HG02981 (cell line): ENCODE measurements at regions not wholly inside any gene's neighbourhood (a gene's known extent, or its start where the extent isn't known, plus 50 kb on each side); places are given as distances from the start of the nearest gene placed in this dataset.
A peak's percentile ranks its signal among the peaks of the same experiment; 100 is the strongest.
"Not testable (repeated sequence)": the region's sequence is repeated elsewhere in the genome, so short reads cannot be mapped to it uniquely, and the experiment has no call there.

Experiments
- ATAC-seq: cut with Tn5 transposase; IDR thresholded peaks from one replicate; pipeline ENCODE4 v1.9.1; 2021; ENCODE audit warnings: mild to moderate bottlenecking, moderate library complexity; ENCODE audit not compliant: unreplicated experiment

- ATAC-seq, result no peak
These were observed 277.5 kb upstream of the DYNLRB2 start for GRCh38 chr16:80263181-80263823.

- ATAC-seq, result no peak
These were observed 279.9 kb upstream of the DYNLRB2 start for GRCh38 chr16:80260906-80261311.

GRCh38 chr16:80259290-80259805 is 281.4 kb upstream of the DYNLRB2 start:
- ATAC-seq, result no peak

- ATAC-seq, result no peak
These were observed 282.4 kb upstream of the DYNLRB2 start for GRCh38 chr16:80258407-80258806.

- no peak for ATAC-seq
These were observed 285.8 kb upstream of the DYNLRB2 start for GRCh38 chr16:80254970-80255369.

- ATAC-seq, result no peak
These were observed 287.1 kb upstream of the DYNLRB2 start for GRCh38 chr16:80253741-80254140.

GRCh38 chr16:80250381-80250780 is 290.4 kb upstream of the DYNLRB2 start:
- no peak for ATAC-seq

GRCh38 chr16:80243303-80243702 is 297.5 kb upstream of the DYNLRB2 start:
- not testable (repeated sequence) for ATAC-seq

GRCh38 chr16:80242279-80242678 is 298.5 kb upstream of the DYNLRB2 start:
- not testable (repeated sequence) for ATAC-seq

- ATAC-seq, result no peak
These were observed 307.5 kb upstream of the DYNLRB2 start for GRCh38 chr16:80233097-80233835.

- ATAC-seq, result peak; percentile 92
These were observed 308.9 kb upstream of the DYNLRB2 start for GRCh38 chr16:80231888-80232287.

- no peak for ATAC-seq
These were observed 309.7 kb upstream of the DYNLRB2 start for GRCh38 chr16:80231121-80231520.

GRCh38 chr16:80230328-80231120 is 310.3 kb upstream of the DYNLRB2 start:
- no peak for ATAC-seq

GRCh38 chr16:80226499-80226898 is 314.3 kb upstream of the DYNLRB2 start:
- no peak for ATAC-seq

GRCh38 chr16:80210787-80211186 is 330.0 kb upstream of the DYNLRB2 start:
- ATAC-seq, result no peak

GRCh38 chr16:80208743-80209142 is 332.1 kb upstream of the DYNLRB2 start:
- no peak for ATAC-seq

GRCh38 chr16:80208015-80208414 is 332.8 kb upstream of the DYNLRB2 start:
- ATAC-seq, result no peak

- ATAC-seq, result no peak
These were observed 337.0 kb upstream of the DYNLRB2 start for GRCh38 chr16:80203821-80204220.

- no peak for ATAC-seq
These were observed 337.9 kb upstream of the DYNLRB2 start for GRCh38 chr16:80202831-80203413.

- no peak for ATAC-seq
These were observed 340.7 kb upstream of the DYNLRB2 start for GRCh38 chr16:80200079-80200478.

GRCh38 chr16:80199614-80200013 is 341.2 kb upstream of the DYNLRB2 start:
- ATAC-seq, result no peak
